ENCODE measurements at regions not wholly inside any gene's neighbourhood (a gene's known extent, or its start where the extent isn't known, plus 50 kb on each side); places are given as distances from the start of the nearest gene placed in this dataset.
"Not testable (repeated sequence)": the region's sequence is repeated elsewhere in the genome, so short reads cannot be mapped to it uniquely, and the experiment has no call there.

DNA sequence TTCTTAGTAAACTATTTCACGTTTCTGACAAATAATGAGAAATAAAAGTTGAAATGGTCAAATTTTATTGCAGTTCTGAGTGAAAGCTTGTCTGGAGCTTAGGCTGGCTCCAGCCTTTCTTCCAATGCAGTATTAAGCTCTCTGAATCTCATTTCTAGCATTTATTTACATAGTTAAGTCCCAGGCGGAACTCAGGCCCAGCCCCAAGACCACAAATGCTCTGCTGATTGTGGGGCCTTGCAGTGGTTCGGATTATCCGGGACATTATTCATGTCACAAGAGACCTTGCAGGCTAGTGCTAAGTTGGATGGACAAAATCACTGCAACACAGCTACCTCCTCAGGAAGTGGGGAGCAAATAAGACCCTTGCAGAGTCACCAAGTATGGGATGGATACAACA is 2009.3 kb upstream of the CELF4 start:
- no peak overlapping the region for H3K9ac ChIP-seq (ENCODE audit: low read depth in 1 of 2, low read length in 2 of 2)
- DNase-seq (ENCODE audit: low spot score) = no peak
- TF ChIP-seq JUND (IDR thresholded peaks at IDR 0.05) (no peak), GABPA (IDR thresholded peaks at IDR 0.05 in 1 of 2, conservative IDR thresholded peaks at IDR 0.05 in 1 of 2) (no peak), EGR1 (IDR thresholded peaks at IDR 0.05; ENCODE audit: low read depth in 2 of 2) (no peak), HNF4A (conservative IDR thresholded peaks at IDR 0.05) (no peak), HNF4G (IDR thresholded peaks at IDR 0.05) (no peak), TAF1 (conservative IDR thresholded peaks at IDR 0.05) (no peak), NR2F2 (IDR thresholded peaks at IDR 0.05) (no peak), FOXA1 (IDR thresholded peaks at IDR 0.05) (no peak), RXRA (IDR thresholded peaks at IDR 0.05) (no peak), FOXA2 (IDR thresholded peaks at IDR 0.05) (no peak), RAD21 (IDR thresholded peaks at IDR 0.05) (no peak), SP1 (IDR thresholded peaks at IDR 0.05) (no peak)
- TF ChIP-seq, protein P1, sequence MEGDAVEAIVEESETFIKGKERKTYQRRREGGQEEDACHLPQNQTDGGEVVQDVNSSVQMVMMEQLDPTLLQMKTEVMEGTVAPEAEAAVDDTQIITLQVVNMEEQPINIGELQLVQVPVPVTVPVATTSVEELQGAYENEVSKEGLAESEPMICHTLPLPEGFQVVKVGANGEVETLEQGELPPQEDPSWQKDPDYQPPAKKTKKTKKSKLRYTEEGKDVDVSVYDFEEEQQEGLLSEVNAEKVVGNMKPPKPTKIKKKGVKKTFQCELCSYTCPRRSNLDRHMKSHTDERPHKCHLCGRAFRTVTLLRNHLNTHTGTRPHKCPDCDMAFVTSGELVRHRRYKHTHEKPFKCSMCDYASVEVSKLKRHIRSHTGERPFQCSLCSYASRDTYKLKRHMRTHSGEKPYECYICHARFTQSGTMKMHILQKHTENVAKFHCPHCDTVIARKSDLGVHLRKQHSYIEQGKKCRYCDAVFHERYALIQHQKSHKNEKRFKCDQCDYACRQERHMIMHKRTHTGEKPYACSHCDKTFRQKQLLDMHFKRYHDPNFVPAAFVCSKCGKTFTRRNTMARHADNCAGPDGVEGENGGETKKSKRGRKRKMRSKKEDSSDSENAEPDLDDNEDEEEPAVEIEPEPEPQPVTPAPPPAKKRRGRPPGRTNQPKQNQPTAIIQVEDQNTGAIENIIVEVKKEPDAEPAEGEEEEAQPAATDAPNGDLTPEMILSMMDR (IDR thresholded peaks at IDR 0.05; ENCODE audit: low read depth, low read length, missing input control) = no peak
- TF ChIP-seq, protein P2, sequence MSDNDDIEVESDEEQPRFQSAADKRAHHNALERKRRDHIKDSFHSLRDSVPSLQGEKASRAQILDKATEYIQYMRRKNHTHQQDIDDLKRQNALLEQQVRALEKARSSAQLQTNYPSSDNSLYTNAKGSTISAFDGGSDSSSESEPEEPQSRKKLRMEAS (IDR thresholded peaks at IDR 0.05) = no peak

DNA sequence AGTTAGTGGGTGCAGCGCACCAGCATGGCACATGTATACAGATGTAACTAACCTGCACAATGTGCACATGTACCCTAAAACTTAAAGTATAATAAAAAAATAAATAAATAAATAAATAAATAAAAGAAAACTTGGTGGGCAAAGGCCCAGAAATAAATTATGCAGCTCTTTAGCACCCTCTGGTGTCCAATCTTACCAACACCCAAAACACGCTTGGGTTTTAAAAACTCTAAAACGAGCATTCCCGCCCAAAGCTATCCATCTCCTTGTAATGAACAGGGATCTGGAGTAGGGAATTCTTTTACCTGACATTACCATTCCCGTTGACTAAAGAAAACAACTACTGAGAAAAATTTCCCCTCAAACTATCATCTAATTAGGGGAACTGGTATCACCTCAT is 2005.9 kb upstream of the CELF4 start:
- no peak overlapping the region for H3K4me3 ChIP-seq (ENCODE audit: low read depth in 1 of 3, low read length in 3 of 3)
- H3K36me3 ChIP-seq (ENCODE audit: control insufficient read depth in 4 of 4, insufficient read depth in 3 of 4, low read depth in 1 of 4, low read length in 3 of 4) = no peaks in the 10 kb centered on the region
- no peaks in the 10 kb centered on the region for H3K4me1 ChIP-seq (ENCODE audit: control insufficient read depth in 4 of 4, insufficient read depth in 4 of 4, low read length in 3 of 4)
- no peak overlapping the region for H3K27ac ChIP-seq (ENCODE audit: low read depth in 1 of 2, low read length in 2 of 2)
- 65% methylated on average over 5 of the region's 5 CpGs for WGBS
- H3K27me3 ChIP-seq (ENCODE audit: control insufficient read depth in 4 of 4, insufficient read depth in 4 of 4, low read length in 3 of 4) = no peaks in the 10 kb centered on the region
- no peak for DNase-seq (ENCODE audit: low spot score)
- no peak overlapping the region for H3K9ac ChIP-seq (ENCODE audit: low read depth in 1 of 2, low read length in 2 of 2)
- H3K9me3 ChIP-seq (ENCODE audit: control insufficient read depth in 4 of 4, low read length in 3 of 4) = no peaks in the 10 kb centered on the region
- TF ChIP-seq, protein P2 (IDR thresholded peaks at IDR 0.05) = no peak
- TF ChIP-seq NR2F2 (IDR thresholded peaks at IDR 0.05) (no peak), RAD21 (IDR thresholded peaks at IDR 0.05) (peak; percentile 72 to 75)
- TF ChIP-seq, protein P1 (IDR thresholded peaks at IDR 0.05; ENCODE audit: low read depth, low read length, missing input control) = peak; percentile 54

More for the DNA sequence above, 2009.3 kb upstream of the CELF4 start:
- Histone ChIP-seq H3K27me3 (ENCODE audit: control insufficient read depth in 4 of 4, insufficient read depth in 4 of 4, low read length in 3 of 4) (no peaks in the 10 kb centered on the region), H3K4me3 (ENCODE audit: low read depth in 1 of 3, low read length in 3 of 3) (no peak overlapping the region), H3K4me1 (ENCODE audit: control insufficient read depth in 4 of 4, insufficient read depth in 4 of 4, low read length in 3 of 4) (no peaks in the 10 kb centered on the region), H3K9me3 (ENCODE audit: control insufficient read depth in 4 of 4, low read length in 3 of 4) (no peaks in the 10 kb centered on the region), H3K36me3 (ENCODE audit: control insufficient read depth in 4 of 4, insufficient read depth in 3 of 4, low read depth in 1 of 4, low read length in 3 of 4) (no peaks in the 10 kb centered on the region), H3K27ac (ENCODE audit: low read depth in 1 of 2, low read length in 2 of 2) (no peak overlapping the region)
- 73% methylated on average over 4 of the region's 4 CpGs for WGBS

DNA sequence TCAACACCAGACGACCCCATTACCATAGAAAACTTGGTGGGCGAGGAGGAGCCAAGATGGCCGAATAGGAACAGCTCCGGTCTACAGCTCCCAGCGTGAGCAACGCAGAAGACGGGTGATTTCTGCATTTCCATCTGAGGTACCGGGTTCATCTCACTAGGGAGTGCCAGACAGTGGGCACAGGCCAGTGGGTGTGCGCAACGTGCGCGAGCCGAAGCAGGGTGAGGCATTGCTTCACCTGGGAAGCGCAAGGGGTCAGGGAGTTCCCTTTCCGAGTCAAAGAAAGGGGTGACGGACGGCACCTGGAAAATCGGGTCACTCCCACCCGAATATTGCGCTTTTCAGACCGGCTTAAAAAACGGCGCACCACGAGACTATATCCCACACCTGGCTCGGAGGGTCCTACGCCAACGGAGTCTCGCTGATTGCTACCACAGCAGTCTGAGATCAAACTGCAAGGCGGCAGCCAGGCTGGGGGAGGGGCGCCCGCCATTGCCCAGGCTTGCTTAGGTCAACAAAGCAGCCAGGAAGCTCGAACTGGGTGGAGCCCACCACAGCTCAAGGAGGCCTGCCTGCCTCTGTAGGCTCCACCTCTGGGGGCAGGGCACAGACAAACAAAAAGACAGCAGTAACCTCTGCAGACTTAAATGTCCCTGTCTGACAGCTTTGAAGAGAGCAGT is 2000.1 kb upstream of the CELF4 start:
- DNase-seq (ENCODE audit: low spot score); H3K9me3 ChIP-seq (ENCODE audit: control insufficient read depth in 4 of 4, low read length in 3 of 4); H3K9ac ChIP-seq (ENCODE audit: low read depth in 1 of 2, low read length in 2 of 2); H3K36me3 ChIP-seq (ENCODE audit: control insufficient read depth in 4 of 4, insufficient read depth in 3 of 4, low read depth in 1 of 4, low read length in 3 of 4); H3K4me3 ChIP-seq (ENCODE audit: low read depth in 1 of 3, low read length in 3 of 3); H3K27ac ChIP-seq (ENCODE audit: low read depth in 1 of 2, low read length in 2 of 2); H3K4me1 ChIP-seq (ENCODE audit: control insufficient read depth in 4 of 4, insufficient read depth in 4 of 4, low read length in 3 of 4); H3K27me3 ChIP-seq (ENCODE audit: control insufficient read depth in 4 of 4, insufficient read depth in 4 of 4, low read length in 3 of 4): not testable (repeated sequence)
- WGBS = 92% methylated on average over 29 of the region's 32 CpGs

Data from liver (tissue), 8 donors.